ENCODE measurements at regions not wholly inside any gene's neighbourhood (a gene's known extent, or its start where the extent isn't known, plus 50 kb on each side); places are given as distances from the start of the nearest gene placed in this dataset.

- Histone ChIP-seq H3K4me3 (no peak overlapping the region), H3K27me3 (replicated peaks in 1 of 2; ENCODE audit: control insufficient read depth in 2 of 2, insufficient read depth in 2 of 2, low read length in 1 of 2) (no peaks in the 10 kb centered on the region; a peak in 1 of 4 replicates), H4K20me1 (ENCODE audit: control insufficient read depth, insufficient read depth) (no peaks in the 10 kb centered on the region), H3K4me2 (ENCODE audit: control insufficient read depth, insufficient read depth) (no peak overlapping the region), H3K79me2 (ENCODE audit: control insufficient read depth, insufficient read depth, low read length) (no peaks in the 10 kb centered on the region), H3K27ac (ENCODE audit: control insufficient read depth, insufficient read depth) (no peak overlapping the region), H3K36me3 (ENCODE audit: control insufficient read depth in 2 of 2, insufficient read depth in 2 of 2, low read length in 1 of 2) (no peaks in the 10 kb centered on the region), H3K9me3 (replicated peaks; ENCODE audit: control insufficient read depth, insufficient read depth, low read length) (no peaks in the 10 kb centered on the region), H3K4me1 (ENCODE audit: control insufficient read depth, insufficient read depth, low read length) (peaks cover 7% of the 10 kb centered on the region; the same call in 1 of the 2 replicates), H3K9ac (ENCODE audit: control insufficient read depth, insufficient read depth, low read length) (no peak overlapping the region), H2AFZ (ENCODE audit: control insufficient read depth, low read depth, low read length) (no peak overlapping the region)
- 90% methylated on average over 3 of the region's 3 CpGs for WGBS (ENCODE audit: insufficient coverage, insufficient replicate concordance, low lambda C conversion rate, missing lambda C conversion rate)
- no TSS peak for BruUV-seq (replicated peaks)
- TF ChIP-seq ZNF687 (IDR thresholded peaks at IDR 0.05): no peak
- TF ChIP-seq IRF3 (IDR thresholded peaks at IDR 0.05): no peak
- no peak for TF ChIP-seq ZNF384 (IDR thresholded peaks at IDR 0.05; ENCODE audit: borderline replicate concordance, low read depth, low read length)
- no peak for TF ChIP-seq CBX5 (IDR thresholded peaks at IDR 0.05; ENCODE audit: low read depth)
- no peak for TF ChIP-seq SUZ12 (IDR thresholded peaks at IDR 0.05; ENCODE audit: unreplicated experiment)
- TF ChIP-seq ZNF274 (IDR thresholded peaks at IDR 0.05; ENCODE audit: insufficient read depth, insufficient read length): no peak
- TF ChIP-seq POLR2AphosphoS5 (IDR thresholded peaks at IDR 0.05; ENCODE audit: low read length): no peak
- no peak for TF ChIP-seq RBBP5 (conservative IDR thresholded peaks at IDR 0.05)
- TF ChIP-seq CHD4 (IDR thresholded peaks at IDR 0.05): no peak
- TF ChIP-seq SUPT20H (IDR thresholded peaks at IDR 0.05; ENCODE audit: borderline replicate concordance, control insufficient read depth, low read depth, low read length): no peak
- TF ChIP-seq NR2C1 (IDR thresholded peaks at IDR 0.05): no peak
- TF ChIP-seq EGR1 (IDR thresholded peaks at IDR 0.05; ENCODE audit: borderline replicate concordance in 1 of 2, low read depth in 2 of 2, low read length in 2 of 2): no peak
- TF ChIP-seq ATF2 (IDR thresholded peaks at IDR 0.05; ENCODE audit: low read length): no peak
- TF ChIP-seq POLR2A (IDR thresholded peaks at IDR 0.05; ENCODE audit: low read depth, low read length): no peak
- TF ChIP-seq SP1 (IDR thresholded peaks at IDR 0.05; ENCODE audit: low read depth, low read length): no peak
- ChIA-PET RAD21 (ENCODE audit: unreplicated experiment) (no interaction called here), POLR2A (no interaction called here), CTCF (no interaction called here), SMC1A (ENCODE audit: uncharacterized antibody, unreplicated experiment) (no interaction called here)
- in situ Hi-C loops (cut with MboI): no loop called here
- ATAC-seq: no peak
- no peak for DNase-seq (ENCODE audit: low read depth, low spot score)
- FAIRE-seq: no peak
- intact Hi-C loops (cut with micrococcal nuclease; ENCODE audit: unreplicated experiment): no loop called here
Measured at GRCh38 chr4:159024828-159025227, 78.1 kb upstream of the RAPGEF2 start.
